H1 (cell line): ENCODE measurements at regions not wholly inside any gene's neighbourhood (a gene's known extent, or its start where the extent isn't known, plus 50 kb on each side); places are given as distances from the start of the nearest gene placed in this dataset.

Experiments
- CBX5 ChIP-seq: fragments of 300-800, 300-1000 bp; sonication (generic); IDR thresholded peaks from 2 replicates; pipeline ENCODE4 v1.7.1; 2016; ENCODE audit warnings: antibody characterized with exemption, low read length, low read depth
- JUND ChIP-seq: IDR thresholded peaks from 2 replicates; pipeline ENCODE4 v1.6.1; 2011; ENCODE audit warnings: mild to moderate bottlenecking, improper control_type of control experiment, low read length
- POU5F1 ChIP-seq: IDR thresholded peaks from 2 replicates; pipeline ENCODE4 v1.6.1; 2011; ENCODE audit warnings: low read depth, mild to moderate bottlenecking, low read length, moderate library complexity
- SRF ChIP-seq: IDR thresholded peaks from 2 replicates; pipeline ENCODE4 v1.6.1; 2011; ENCODE audit warnings: mild to moderate bottlenecking, low read depth, low read length, moderate library complexity
- SUZ12 ChIP-seq: fragments of 200-600 bp; sonication (generic); IDR thresholded peaks from 2 replicates; pipeline ENCODE4 v1.6.1; 2012; ENCODE audit warnings: mild to moderate bottlenecking, inconsistent platforms, low read length, moderate library complexity, mixed read lengths
- TF ChIP-seq, protein P1 (sequence below): IDR thresholded peaks from 2 replicates; pipeline ENCODE4 v1.6.1; 2012; ENCODE audit warnings: inconsistent platforms

DNA sequence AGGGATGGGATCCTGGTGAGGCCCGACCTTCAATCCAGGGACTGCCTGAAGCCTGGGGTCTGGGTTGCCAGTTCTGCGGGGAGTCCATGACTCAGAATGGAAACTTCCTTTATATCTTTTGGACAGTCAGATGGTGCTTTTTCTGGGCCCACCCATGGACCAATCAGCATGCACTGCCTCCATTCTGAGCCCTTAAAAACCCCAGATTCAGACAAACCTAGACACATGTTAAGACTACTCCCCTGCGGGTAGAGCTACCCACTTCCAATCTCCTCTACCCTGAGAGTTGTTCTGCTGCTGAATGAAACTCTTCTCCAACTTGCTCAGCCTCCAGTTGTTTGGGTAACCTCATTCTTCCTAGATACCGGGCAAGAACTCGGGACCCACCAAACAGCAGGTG, 1315.2 kb upstream of the MIR17HG start (continued):
- TF ChIP-seq, protein P1, sequence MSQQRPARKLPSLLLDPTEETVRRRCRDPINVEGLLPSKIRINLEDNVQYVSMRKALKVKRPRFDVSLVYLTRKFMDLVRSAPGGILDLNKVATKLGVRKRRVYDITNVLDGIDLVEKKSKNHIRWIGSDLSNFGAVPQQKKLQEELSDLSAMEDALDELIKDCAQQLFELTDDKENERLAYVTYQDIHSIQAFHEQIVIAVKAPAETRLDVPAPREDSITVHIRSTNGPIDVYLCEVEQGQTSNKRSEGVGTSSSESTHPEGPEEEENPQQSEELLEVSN: no peak
- TF ChIP-seq CBX5 (no peak), SUZ12 (no peak), POU5F1 (no peak), JUND (no peak), SRF (no peak)
